GM12878 (cell line): ENCODE measurements at regions not wholly inside any gene's neighbourhood (a gene's known extent, or its start where the extent isn't known, plus 50 kb on each side); places are given as distances from the start of the nearest gene placed in this dataset.

Experiments
- ATAC-seq: fragments of 200-7000 bp; cut with Tn5 transposase; 3 replicates; pipeline ENCODE4 v1.9.1; 2020; ENCODE audit warnings: mild to moderate bottlenecking, moderate library complexity
- BruUV-seq: library from RNA; stranded (reverse); fragments of 400-500 nt; replicated peaks from 2 replicates; lab custom pipeline; 2021; lab: Mats Ljungman, UMichigan
- CTCF ChIA-PET: fragments of 300-600 bp; sonication (Branson Sonifier 250); formaldehyde crosslinking; extraction: SDS; loops from one replicate; lab custom pipeline; 2021; ENCODE audit warnings: inconsistent platforms; lab: Yijun Ruan, JAX
- POLR2A ChIA-PET: fragments of 350-600 bp; formaldehyde crosslinking; extraction: SDS; loops from one replicate; lab custom pipeline; 2021; ENCODE audit warnings: inconsistent platforms; lab: Charles Lee
- RAD21 ChIA-PET: fragments of 300-600 bp; sonication (Branson Sonifier 250); formaldehyde crosslinking; loops from one replicate; lab custom pipeline; 2023; ENCODE audit warnings: antibody characterized with exemption; ENCODE audit not compliant: unreplicated experiment; lab: Charles Lee
- SMC1A ChIA-PET: fragments of 300-600 bp; sonication (Branson Sonifier 250); formaldehyde crosslinking; loops from one replicate; lab custom pipeline; 2023; ENCODE audit not compliant: unreplicated experiment, uncharacterized antibody; lab: Charles Lee
- DNase-seq: peaks from one replicate; pipeline ENCODE4 v3.0.0-alpha.2; 2011; ENCODE audit warnings: low read depth, low spot score
- FAIRE-seq: peaks from 3 replicates; lab custom pipeline; 2011; peaks lifted over from hg19 to GRCh38; lab: Jason Lieb, UNC
- H2AFZ ChIP-seq: 2 replicates; pipeline ENCODE4 v1.6.0; 2011; ENCODE audit warnings: low read depth, low read length, control low read depth; ENCODE audit not compliant: control insufficient read depth
- H3K27ac ChIP-seq: 2 replicates; pipeline ENCODE4 v1.5.1; 2011; ENCODE audit warnings: control low read depth; ENCODE audit not compliant: control insufficient read depth, insufficient read depth
- H3K27me3 ChIP-seq, 2 experiments: replicated peaks in 1 of 2; 2 replicates each; pipeline versions ENCODE4 v1.6.0 to v1.6.1; 2011; ENCODE audit warnings: low read length in 1 of 2; ENCODE audit not compliant: control insufficient read depth in 2 of 2, insufficient read depth in 2 of 2
- H3K36me3 ChIP-seq, 2 experiments: 2 replicates each; pipeline ENCODE4 v1.5.1; 2011; ENCODE audit warnings: low read length in 1 of 2; ENCODE audit not compliant: control insufficient read depth in 2 of 2, insufficient read depth in 2 of 2
- H3K4me1 ChIP-seq: 2 replicates; pipeline ENCODE4 v1.6.1; 2011; ENCODE audit warnings: mild to moderate bottlenecking, low read length, moderate library complexity, mixed read lengths; ENCODE audit not compliant: control insufficient read depth, insufficient read depth
- H3K4me2 ChIP-seq: 2 replicates; pipeline ENCODE4 v1.6.0; 2011; ENCODE audit warnings: control low read depth; ENCODE audit not compliant: control insufficient read depth, insufficient read depth
- H3K4me3 ChIP-seq: fragments of 200-600 bp; sonication (generic); 2 replicates; pipeline ENCODE4 v1.5.1; 2016
- H3K79me2 ChIP-seq: 2 replicates; pipeline ENCODE4 v1.6.0; 2011; ENCODE audit warnings: low read length; ENCODE audit not compliant: control insufficient read depth, insufficient read depth
- H3K9ac ChIP-seq: 2 replicates; pipeline ENCODE4 v1.8.0; 2011; ENCODE audit warnings: low read length, control low read depth, mixed read lengths; ENCODE audit not compliant: control insufficient read depth, insufficient read depth
- H3K9me3 ChIP-seq: replicated peaks from 3 replicates; pipeline ENCODE4 v1.5.1; 2011; ENCODE audit warnings: mild to moderate bottlenecking, low read length; ENCODE audit not compliant: control insufficient read depth, insufficient read depth
- H4K20me1 ChIP-seq: 2 replicates; pipeline ENCODE4 v1.6.0; 2011; ENCODE audit not compliant: control insufficient read depth, insufficient read depth
- FOXK2 ChIP-seq: fragments of 450-650 bp; IDR thresholded peaks from 2 replicates; pipeline ENCODE4 v1.6.1; 2017; ENCODE audit warnings: mild to moderate bottlenecking, moderate library complexity
- MXI1 ChIP-seq: fragments of 150-350 bp; IDR thresholded peaks from 2 replicates; pipeline ENCODE4 v1.6.1; 2011; ENCODE audit warnings: low read depth, mild to moderate bottlenecking, inconsistent platforms, low read length, improper control_type of control experiment
- NFIC ChIP-seq: IDR thresholded peaks from 2 replicates; pipeline ENCODE4 v1.6.1; 2012; ENCODE audit warnings: low read depth, mild to moderate bottlenecking, inconsistent platforms, low read length, moderate library complexity
- NR2F1 ChIP-seq: fragments of 450-650 bp; conservative IDR thresholded peaks from 2 replicates; pipeline ENCODE4 v1.6.1; 2017; ENCODE audit warnings: mild to moderate bottlenecking
- POLR2A ChIP-seq: IDR thresholded peaks from 2 replicates; pipeline ENCODE4 v1.6.1; 2011; ENCODE audit warnings: low read depth, mild to moderate bottlenecking, low read length
- RAD51 ChIP-seq: fragments of 450-650 bp; IDR thresholded peaks from 2 replicates; pipeline ENCODE4 v1.6.1; 2016; ENCODE audit warnings: moderate library complexity, mild to moderate bottlenecking, inconsistent platforms
- RB1 ChIP-seq: fragments of 450-650 bp; formaldehyde crosslinking; IDR thresholded peaks from 2 replicates; pipeline ENCODE4 v1.6.1; 2017; ENCODE audit warnings: mild to moderate bottlenecking, borderline replicate concordance
- RBBP5 ChIP-seq: fragments of 200-600 bp; sonication (generic); conservative IDR thresholded peaks from 2 replicates; pipeline ENCODE4 v1.6.1; 2016
- SMAD1 ChIP-seq: fragments of 450-650 bp; IDR thresholded peaks from 2 replicates; pipeline ENCODE4 v1.6.1; 2018; ENCODE audit warnings: mild to moderate bottlenecking, low read depth; ENCODE audit not compliant: partially characterized antibody
- ZNF274 ChIP-seq: IDR thresholded peaks from one replicate; pipeline ENCODE4 v1.8.0; 2011; ENCODE audit not compliant: insufficient read length, insufficient read depth
- WGBS: methylation state at CpG from one replicate; pipeline ENCODE4 v1.1.6; 2016; ENCODE audit warnings: low lambda C conversion rate; ENCODE audit not compliant: insufficient replicate concordance, insufficient coverage; ENCODE audit errors: missing lambda C conversion rate; 5-methylcytosine and 5-hydroxymethylcytosine counted together
- in situ Hi-C: fragments of 300-500 bp; cut with MboI; formaldehyde crosslinking; loops from 9 replicates; pipeline ENCODE4 v1.14.3; 2018; ENCODE audit warnings: mixed read lengths
- intact Hi-C: fragments of 100-400 bp; cut with micrococcal nuclease; formaldehyde crosslinking; loops from one replicate; pipeline ENCODE4 v1.14.2; 2022; ENCODE audit not compliant: unreplicated experiment
- TF ChIP-seq, protein P1 (sequence below): fragments of 450-650 bp; IDR thresholded peaks from 2 replicates; pipeline ENCODE4 v1.6.1; 2016; ENCODE audit warnings: mild to moderate bottlenecking
- TF ChIP-seq, protein P2 (sequence below): fragments of 450-650 bp; IDR thresholded peaks from 2 replicates; pipeline ENCODE4 v1.6.1; 2017; ENCODE audit warnings: antibody characterized with exemption, mild to moderate bottlenecking, moderate library complexity
- TF ChIP-seq, protein P3 (sequence below): IDR thresholded peaks from 2 replicates; pipeline ENCODE4 v1.6.1; 2012; ENCODE audit warnings: low read length, inconsistent platforms

DNA sequence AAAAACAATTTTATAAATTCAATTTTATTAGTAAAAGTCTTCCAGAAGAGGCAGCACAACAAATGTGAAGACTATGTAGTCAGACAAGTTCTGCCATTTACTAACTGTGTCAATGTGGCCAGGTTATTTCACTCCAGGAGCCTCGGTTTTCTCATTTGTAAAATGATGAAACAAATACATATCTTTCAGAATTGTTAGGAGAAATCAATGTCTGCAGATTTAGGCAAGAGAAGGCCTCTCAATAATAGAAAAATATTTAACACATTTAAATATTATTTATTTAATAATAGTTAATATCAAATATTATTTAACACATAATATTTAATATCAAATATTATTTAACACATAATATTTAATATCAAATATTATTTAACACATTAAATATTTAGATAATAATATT is 75.6 kb upstream of the PTGFR start:
- Histone ChIP-seq H3K27ac (no peak overlapping the region), H3K9me3 (no peaks in the 10 kb centered on the region; the same call in 2 of the 3 replicates), H3K36me3 (no peaks in the 10 kb centered on the region), H3K4me3 (no peak overlapping the region), H3K9ac (no peak overlapping the region), H2AFZ (no peak overlapping the region), H3K27me3 (no peaks in the 10 kb centered on the region), H4K20me1 (no peaks in the 10 kb centered on the region), H3K79me2 (no peaks in the 10 kb centered on the region), H3K4me1 (no peaks in the 10 kb centered on the region), H3K4me2 (no peak overlapping the region)
- no peak for ATAC-seq
- BruUV-seq = no TSS peak
- in situ Hi-C loops (no loop called here), intact Hi-C loops (no loop called here)
- POLR2A ChIA-PET = no interaction called here
- CTCF ChIA-PET = interaction anchor here (1.8 kb wide), 1 partner anchor 16 kb away, joined by 4 read pairs; no protein-coding TSS in a partner anchor
- FAIRE-seq = no peak
- SMC1A ChIA-PET = no interaction called here
- RAD21 ChIA-PET = no interaction called here
- DNase-seq = no peak
- WGBS = 0% methylated on average over 1 of the region's 1 CpG
- no peak for TF ChIP-seq RAD51
- TF ChIP-seq NFIC = no peak
- TF ChIP-seq POLR2A = no peak
- TF ChIP-seq FOXK2 = no peak
- TF ChIP-seq RBBP5 = no peak
- no peak for TF ChIP-seq RB1
- TF ChIP-seq NR2F1 = no peak
- TF ChIP-seq, protein P1, sequence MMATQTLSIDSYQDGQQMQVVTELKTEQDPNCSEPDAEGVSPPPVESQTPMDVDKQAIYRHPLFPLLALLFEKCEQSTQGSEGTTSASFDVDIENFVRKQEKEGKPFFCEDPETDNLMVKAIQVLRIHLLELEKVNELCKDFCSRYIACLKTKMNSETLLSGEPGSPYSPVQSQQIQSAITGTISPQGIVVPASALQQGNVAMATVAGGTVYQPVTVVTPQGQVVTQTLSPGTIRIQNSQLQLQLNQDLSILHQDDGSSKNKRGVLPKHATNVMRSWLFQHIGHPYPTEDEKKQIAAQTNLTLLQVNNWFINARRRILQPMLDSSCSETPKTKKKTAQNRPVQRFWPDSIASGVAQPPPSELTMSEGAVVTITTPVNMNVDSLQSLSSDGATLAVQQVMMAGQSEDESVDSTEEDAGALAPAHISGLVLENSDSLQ = no peak

DNA sequence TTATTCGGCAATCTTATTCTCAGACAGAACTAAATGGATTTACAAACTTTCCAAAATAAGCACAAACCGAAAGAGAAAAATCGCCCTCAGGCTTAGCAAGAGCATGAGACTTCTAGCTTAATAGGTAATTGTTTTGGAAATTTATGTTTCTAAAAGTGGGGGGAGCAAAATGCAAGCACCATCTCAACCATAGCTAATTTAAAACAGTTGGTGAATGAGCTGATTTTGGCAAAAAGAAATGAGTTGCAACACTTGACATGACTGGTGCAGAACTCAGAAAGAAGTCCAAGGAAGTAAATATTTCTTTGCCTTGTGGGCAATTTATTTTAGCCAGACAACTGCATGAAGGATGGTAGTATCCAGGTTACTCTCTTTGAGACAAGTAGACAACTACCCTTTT is 71.5 kb upstream of the PTGFR start:
- no peaks in the 10 kb centered on the region for H3K9me3 ChIP-seq
- H2AFZ ChIP-seq = no peak overlapping the region
- no peak overlapping the region for H3K9ac ChIP-seq
- no peak overlapping the region for H3K4me2 ChIP-seq
- CTCF ChIA-PET = no interaction called here
- no peaks in the 10 kb centered on the region for H3K4me1 ChIP-seq
- ATAC-seq = no peak
- FAIRE-seq = no peak
- 6% methylated on average over 3 of the region's 3 CpGs for WGBS
- RAD21 ChIA-PET = no interaction called here
- POLR2A ChIA-PET = no interaction called here
- H4K20me1 ChIP-seq = no peaks in the 10 kb centered on the region
- no peak overlapping the region for H3K4me3 ChIP-seq
- DNase-seq = no peak
- H3K79me2 ChIP-seq = no peaks in the 10 kb centered on the region
- no peaks in the 10 kb centered on the region for H3K27me3 ChIP-seq
- BruUV-seq = no TSS peak
- H3K36me3 ChIP-seq = no peaks in the 10 kb centered on the region
- in situ Hi-C loops = no loop called here
- H3K27ac ChIP-seq = no peak overlapping the region
- intact Hi-C loops = no loop called here
- SMC1A ChIA-PET = no interaction called here
- no peak for TF ChIP-seq MXI1
- TF ChIP-seq, protein P2, sequence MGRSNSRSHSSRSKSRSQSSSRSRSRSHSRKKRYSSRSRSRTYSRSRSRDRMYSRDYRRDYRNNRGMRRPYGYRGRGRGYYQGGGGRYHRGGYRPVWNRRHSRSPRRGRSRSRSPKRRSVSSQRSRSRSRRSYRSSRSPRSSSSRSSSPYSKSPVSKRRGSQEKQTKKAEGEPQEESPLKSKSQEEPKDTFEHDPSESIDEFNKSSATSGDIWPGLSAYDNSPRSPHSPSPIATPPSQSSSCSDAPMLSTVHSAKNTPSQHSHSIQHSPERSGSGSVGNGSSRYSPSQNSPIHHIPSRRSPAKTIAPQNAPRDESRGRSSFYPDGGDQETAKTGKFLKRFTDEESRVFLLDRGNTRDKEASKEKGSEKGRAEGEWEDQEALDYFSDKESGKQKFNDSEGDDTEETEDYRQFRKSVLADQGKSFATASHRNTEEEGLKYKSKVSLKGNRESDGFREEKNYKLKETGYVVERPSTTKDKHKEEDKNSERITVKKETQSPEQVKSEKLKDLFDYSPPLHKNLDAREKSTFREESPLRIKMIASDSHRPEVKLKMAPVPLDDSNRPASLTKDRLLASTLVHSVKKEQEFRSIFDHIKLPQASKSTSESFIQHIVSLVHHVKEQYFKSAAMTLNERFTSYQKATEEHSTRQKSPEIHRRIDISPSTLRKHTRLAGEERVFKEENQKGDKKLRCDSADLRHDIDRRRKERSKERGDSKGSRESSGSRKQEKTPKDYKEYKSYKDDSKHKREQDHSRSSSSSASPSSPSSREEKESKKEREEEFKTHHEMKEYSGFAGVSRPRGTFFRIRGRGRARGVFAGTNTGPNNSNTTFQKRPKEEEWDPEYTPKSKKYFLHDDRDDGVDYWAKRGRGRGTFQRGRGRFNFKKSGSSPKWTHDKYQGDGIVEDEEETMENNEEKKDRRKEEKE = no peak
- no peak for TF ChIP-seq SMAD1
- no peak for TF ChIP-seq ZNF274
- TF ChIP-seq, protein P3, sequence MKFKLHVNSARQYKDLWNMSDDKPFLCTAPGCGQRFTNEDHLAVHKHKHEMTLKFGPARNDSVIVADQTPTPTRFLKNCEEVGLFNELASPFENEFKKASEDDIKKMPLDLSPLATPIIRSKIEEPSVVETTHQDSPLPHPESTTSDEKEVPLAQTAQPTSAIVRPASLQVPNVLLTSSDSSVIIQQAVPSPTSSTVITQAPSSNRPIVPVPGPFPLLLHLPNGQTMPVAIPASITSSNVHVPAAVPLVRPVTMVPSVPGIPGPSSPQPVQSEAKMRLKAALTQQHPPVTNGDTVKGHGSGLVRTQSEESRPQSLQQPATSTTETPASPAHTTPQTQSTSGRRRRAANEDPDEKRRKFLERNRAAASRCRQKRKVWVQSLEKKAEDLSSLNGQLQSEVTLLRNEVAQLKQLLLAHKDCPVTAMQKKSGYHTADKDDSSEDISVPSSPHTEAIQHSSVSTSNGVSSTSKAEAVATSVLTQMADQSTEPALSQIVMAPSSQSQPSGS = no peak
